Activated CD4-positive, alpha-beta T cell treated with anti-CD3 and anti-CD28 coated beads, Interleukin-2, amount 50 U/mL, for 16 hours (primary cell): ENCODE measurements at regions not wholly inside any gene's neighbourhood (a gene's known extent, or its start where the extent isn't known, plus 50 kb on each side); places are given as distances from the start of the nearest gene placed in this dataset.

ENCODE experiments used
- DNase-seq: peaks from one replicate; pipeline ENCODE4 v3.0.0-alpha.2; 2020

DNA sequence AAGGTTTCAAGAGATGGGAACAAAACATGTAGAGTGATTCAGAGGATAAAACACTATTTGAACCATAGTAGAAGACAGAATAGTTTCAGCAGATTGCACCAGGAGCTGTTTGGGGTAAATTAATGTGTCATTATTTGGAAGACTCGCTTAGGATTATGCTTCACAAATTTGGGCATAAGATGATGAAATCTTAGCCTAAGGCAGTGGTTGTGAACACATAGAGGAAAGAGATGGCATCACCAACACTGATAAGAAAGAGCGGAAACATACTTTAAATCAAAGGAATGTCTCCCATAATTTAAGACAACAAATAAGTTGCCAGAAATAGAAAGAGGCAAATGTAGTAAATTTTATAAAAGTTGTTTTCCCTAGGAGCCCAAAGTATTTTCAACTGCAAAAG is 66.1 kb upstream of the TBCA start:
- no peak for DNase-seq

DNA sequence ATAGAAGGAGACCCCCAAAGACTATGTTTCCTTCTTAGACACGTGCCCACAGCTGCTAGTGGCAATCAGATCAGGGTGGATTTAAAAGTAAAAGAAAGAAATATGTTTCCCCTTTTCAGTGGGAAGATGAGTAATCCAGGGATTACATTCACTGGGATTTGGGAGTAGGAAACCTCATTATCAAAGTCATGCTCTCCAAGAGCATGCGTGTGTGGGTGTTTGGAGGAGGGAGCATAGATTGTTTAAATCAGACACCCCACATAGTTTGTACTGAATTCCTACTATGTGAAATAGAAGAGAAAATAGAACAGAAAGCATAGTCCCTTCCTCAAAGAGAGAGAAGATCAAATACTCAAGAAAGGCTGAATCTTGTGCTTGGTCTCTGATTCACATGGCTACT is 65.5 kb upstream of the TBCA start:
- no peak for DNase-seq

- no peak for DNase-seq
Measured at GRCh38 chr5:77840930-77841329, 64.8 kb upstream of the TBCA start.

DNA sequence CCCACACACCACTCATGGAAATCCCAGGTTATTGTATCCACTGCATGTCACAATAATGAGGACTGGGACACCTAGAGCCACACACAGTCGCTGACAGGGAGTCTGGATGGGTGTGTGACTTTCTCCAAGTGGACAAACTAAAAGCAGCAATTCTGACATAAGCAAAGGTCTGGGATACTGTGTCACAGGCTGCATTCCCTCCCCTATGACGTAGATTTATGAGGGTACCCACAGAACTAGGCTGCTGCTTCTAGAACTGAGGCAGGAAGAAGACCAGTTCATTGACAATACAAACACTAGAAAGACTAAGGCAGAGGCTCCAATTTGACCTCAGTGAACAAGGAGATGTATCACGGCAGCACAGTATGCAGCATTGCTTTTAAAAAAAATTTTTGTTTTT is 63.6 kb upstream of the TBCA start:
- DNase-seq: no peak

- no peak for DNase-seq
Measured at GRCh38 chr5:77832938-77833337, 56.8 kb upstream of the TBCA start.

DNA sequence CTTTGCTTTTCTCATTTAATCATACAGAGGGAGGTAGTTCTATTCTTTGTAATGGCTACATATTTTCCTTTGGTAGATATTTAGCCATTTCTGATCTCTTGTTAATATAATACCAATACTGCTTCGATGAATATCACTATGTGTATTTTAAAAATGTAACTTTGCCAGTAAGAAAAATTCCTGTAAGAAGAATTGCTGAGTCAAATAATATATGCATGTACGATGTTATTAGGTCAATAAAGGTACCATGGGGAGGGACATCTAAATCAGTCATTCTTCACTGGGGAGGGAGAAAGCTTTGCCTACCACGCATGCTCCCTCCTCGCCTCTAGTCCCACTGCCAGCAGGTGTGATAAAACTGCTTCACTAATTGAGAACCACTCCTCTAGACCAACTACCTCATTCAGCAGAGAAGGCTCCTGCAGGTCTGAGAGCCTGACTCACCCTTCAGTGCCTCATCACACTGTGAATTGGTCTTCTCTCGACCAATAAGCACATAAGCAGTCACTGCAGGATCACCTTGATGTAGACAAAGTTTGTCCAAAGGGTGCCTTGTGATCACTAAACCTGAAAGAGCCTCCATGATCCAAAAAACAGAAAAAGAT is 56.1 kb upstream of the TBCA start:
- no peak for DNase-seq

DNA sequence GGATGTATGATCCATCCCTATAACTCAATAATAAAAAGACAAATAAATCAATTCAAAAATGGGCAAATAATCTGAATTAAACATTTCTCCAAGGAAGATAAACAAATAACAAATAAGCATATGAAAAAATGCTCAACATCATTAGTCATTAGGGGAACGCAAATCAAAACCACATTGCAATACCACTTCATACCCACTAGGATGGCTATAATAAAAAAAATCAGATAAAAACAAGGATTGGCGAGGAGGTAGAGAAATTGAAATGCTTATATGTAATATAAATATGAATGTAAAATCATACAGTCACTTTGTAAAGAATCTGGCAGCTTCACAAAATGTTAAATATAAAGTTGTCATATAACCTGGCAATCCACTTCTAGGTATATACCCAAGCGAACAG is 52.3 kb upstream of the TBCA start:
- DNase-seq: no peak
